ENCODE measurements at regions not wholly inside any gene's neighbourhood (a gene's known extent, or its start where the extent isn't known, plus 50 kb on each side); places are given as distances from the start of the nearest gene placed in this dataset.
"Not testable (repeated sequence)": the region's sequence is repeated elsewhere in the genome, so short reads cannot be mapped to it uniquely, and the experiment has no call there.

DNA sequence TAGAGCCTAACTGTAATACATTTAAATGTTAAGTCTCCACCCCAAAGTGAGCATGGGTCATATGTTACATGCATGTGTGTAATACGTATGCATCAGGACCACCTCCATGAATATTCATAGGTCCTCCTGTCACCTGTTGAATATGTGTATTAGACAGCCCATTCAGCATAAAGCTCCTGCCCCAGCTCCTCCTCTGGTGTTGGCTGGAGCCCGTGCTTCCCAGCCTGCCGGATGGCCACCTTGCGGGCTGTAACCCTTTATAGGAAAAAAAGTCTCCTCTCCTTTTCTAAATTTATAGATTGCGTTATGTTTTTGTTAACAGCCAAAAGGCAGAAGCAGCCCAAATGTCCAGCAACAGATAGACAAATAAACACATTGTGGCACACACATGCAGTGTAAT is 299.5 kb downstream of the MED10 start:
- Mint-ChIP-seq H3K9me3 (ENCODE audit: low read depth) (peaks cover 7% of the 10 kb centered on the region), H3K27me3 (ENCODE audit: low read depth) (no peaks in the 10 kb centered on the region), H3K4me3 (ENCODE audit: unreplicated experiment) (no peak overlapping the region), H3K4me1 (ENCODE audit: low read depth) (no peaks in the 10 kb centered on the region), H3K27ac (ENCODE audit: unreplicated experiment) (no peak overlapping the region), H3K36me3 (ENCODE audit: low read depth) (no peaks in the 10 kb centered on the region)
- TF ChIP-seq, protein P1, sequence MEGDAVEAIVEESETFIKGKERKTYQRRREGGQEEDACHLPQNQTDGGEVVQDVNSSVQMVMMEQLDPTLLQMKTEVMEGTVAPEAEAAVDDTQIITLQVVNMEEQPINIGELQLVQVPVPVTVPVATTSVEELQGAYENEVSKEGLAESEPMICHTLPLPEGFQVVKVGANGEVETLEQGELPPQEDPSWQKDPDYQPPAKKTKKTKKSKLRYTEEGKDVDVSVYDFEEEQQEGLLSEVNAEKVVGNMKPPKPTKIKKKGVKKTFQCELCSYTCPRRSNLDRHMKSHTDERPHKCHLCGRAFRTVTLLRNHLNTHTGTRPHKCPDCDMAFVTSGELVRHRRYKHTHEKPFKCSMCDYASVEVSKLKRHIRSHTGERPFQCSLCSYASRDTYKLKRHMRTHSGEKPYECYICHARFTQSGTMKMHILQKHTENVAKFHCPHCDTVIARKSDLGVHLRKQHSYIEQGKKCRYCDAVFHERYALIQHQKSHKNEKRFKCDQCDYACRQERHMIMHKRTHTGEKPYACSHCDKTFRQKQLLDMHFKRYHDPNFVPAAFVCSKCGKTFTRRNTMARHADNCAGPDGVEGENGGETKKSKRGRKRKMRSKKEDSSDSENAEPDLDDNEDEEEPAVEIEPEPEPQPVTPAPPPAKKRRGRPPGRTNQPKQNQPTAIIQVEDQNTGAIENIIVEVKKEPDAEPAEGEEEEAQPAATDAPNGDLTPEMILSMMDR (IDR thresholded peaks at IDR 0.05): no peak
- no peak for DNase-seq (ENCODE audit: low spot score)

GRCh38 chr5:6076341-6077239 is 301.8 kb downstream of the MED10 start:
- no peak for DNase-seq (ENCODE audit: low spot score)
- Mint-ChIP-seq H3K4me1 (ENCODE audit: low read depth) (no peaks in the 10 kb centered on the region), H3K27ac (ENCODE audit: unreplicated experiment) (no peak overlapping the region), H3K27me3 (ENCODE audit: low read depth) (no peaks in the 10 kb centered on the region), H3K36me3 (ENCODE audit: low read depth) (no peaks in the 10 kb centered on the region), H3K4me3 (ENCODE audit: unreplicated experiment) (no peak overlapping the region), H3K9me3 (ENCODE audit: low read depth) (peaks cover 11% of the 10 kb centered on the region)
- TF ChIP-seq, protein P1 (IDR thresholded peaks at IDR 0.05): no peak

GRCh38 chr5:6072488-6072887 is 305.9 kb downstream of the MED10 start:
- not testable (repeated sequence) for H3K4me1 Mint-ChIP-seq (ENCODE audit: low read depth); H3K27ac Mint-ChIP-seq (ENCODE audit: unreplicated experiment); H3K36me3 Mint-ChIP-seq (ENCODE audit: low read depth); DNase-seq (ENCODE audit: low spot score); H3K4me3 Mint-ChIP-seq (ENCODE audit: unreplicated experiment); H3K27me3 Mint-ChIP-seq (ENCODE audit: low read depth)
- H3K9me3 Mint-ChIP-seq (ENCODE audit: low read depth): peaks cover 19% of the 10 kb centered on the region

- TF ChIP-seq, protein P1 (IDR thresholded peaks at IDR 0.05): no peak
- Mint-ChIP-seq H3K27ac (ENCODE audit: unreplicated experiment) (no peak overlapping the region), H3K36me3 (ENCODE audit: low read depth) (no peaks in the 10 kb centered on the region), H3K27me3 (ENCODE audit: low read depth) (no peaks in the 10 kb centered on the region), H3K4me1 (ENCODE audit: low read depth) (no peaks in the 10 kb centered on the region), H3K9me3 (ENCODE audit: low read depth) (peaks cover 24% of the 10 kb centered on the region), H3K4me3 (ENCODE audit: unreplicated experiment) (no peak overlapping the region)
- no peak for DNase-seq (ENCODE audit: low spot score)
Measured at GRCh38 chr5:6069496-6070185, 308.7 kb downstream of the MED10 start.

GRCh38 chr5:6066016-6066415 is 312.3 kb downstream of the MED10 start:
- Mint-ChIP-seq H3K27ac (ENCODE audit: unreplicated experiment) (no peak overlapping the region), H3K4me1 (ENCODE audit: low read depth) (no peaks in the 10 kb centered on the region), H3K4me3 (ENCODE audit: unreplicated experiment) (no peak overlapping the region), H3K36me3 (ENCODE audit: low read depth) (no peaks in the 10 kb centered on the region), H3K27me3 (ENCODE audit: low read depth) (no peaks in the 10 kb centered on the region), H3K9me3 (ENCODE audit: low read depth) (peaks cover 11% of the 10 kb centered on the region)
- DNase-seq (ENCODE audit: low spot score): no peak
- TF ChIP-seq, protein P1 (IDR thresholded peaks at IDR 0.05): no peak

Data from chondrocyte (in vitro differentiated cells).